Upper lobe of right lung (tissue), 1 donor: ENCODE measurements at regions not wholly inside any gene's neighbourhood (a gene's known extent, or its start where the extent isn't known, plus 50 kb on each side); places are given as distances from the start of the nearest gene placed in this dataset.

Experiments used
- ATAC-seq: fragments of 200-7000 bp; cut with Tn5 transposase; one replicate; pipeline ENCODE4 v1.9.1; 2020; ENCODE audit warnings: mild to moderate bottlenecking, moderate library complexity
- DNase-seq: peaks from one replicate; pipeline ENCODE4 v3.0.0-alpha.2; 2020
- H3K27ac ChIP-seq: fragments of 200-600 bp; one replicate; pipeline ENCODE4 v1.8.0; 2022
- H3K27me3 ChIP-seq: fragments of 200-600 bp; one replicate; pipeline ENCODE4 v1.8.0; 2022; ENCODE audit warnings: mild to moderate bottlenecking
- H3K36me3 ChIP-seq: fragments of 200-600 bp; one replicate; pipeline ENCODE4 v1.8.0; 2022
- H3K4me1 ChIP-seq: fragments of 200-600 bp; one replicate; pipeline ENCODE4 v1.8.0; 2022
- H3K4me3 ChIP-seq: fragments of 200-600 bp; one replicate; pipeline ENCODE4 v1.8.0; 2022; ENCODE audit warnings: mild to moderate bottlenecking
- H3K9me3 ChIP-seq: fragments of 200-600 bp; one replicate; pipeline ENCODE4 v1.8.0; 2022
- intact Hi-C: fragments of 100-400 bp; cut with DNase I; formaldehyde crosslinking; loops from one replicate; pipeline ENCODE4 v1.11.0; 2022
- TF ChIP-seq, protein P1 (sequence below): fragments of 200-600 bp; IDR thresholded peaks from one replicate; pipeline ENCODE4 v1.8.0; 2022; ENCODE audit warnings: antibody characterized with exemption
- donor health status: DM: no; HTN: yes; CAD: no; lungs with severe emphysema.

DNA sequence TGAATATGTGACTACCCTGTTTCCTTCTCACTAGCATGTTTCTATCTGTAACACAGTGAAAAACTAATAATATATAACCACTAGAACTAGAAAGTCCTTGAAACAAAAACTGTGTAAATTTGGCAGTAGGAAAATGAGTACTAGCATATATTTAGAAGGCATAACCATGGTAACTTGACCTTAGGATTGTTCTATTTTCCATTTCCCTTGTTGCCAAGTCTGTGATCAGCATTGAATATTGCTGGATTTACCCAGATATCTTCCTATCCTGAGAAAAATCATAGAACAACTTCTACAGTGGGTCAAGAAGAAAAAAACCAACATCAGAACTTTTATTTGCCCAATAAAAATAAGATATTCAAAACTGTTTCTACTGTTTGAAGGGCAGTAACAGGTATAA, 563.9 kb upstream of the NRXN1 start:
- ATAC-seq (no peak), DNase-seq (no peak)
- Histone ChIP-seq H3K9me3 (no peaks in the 10 kb centered on the region), H3K27me3 (no peaks in the 10 kb centered on the region), H3K4me1 (no peaks in the 10 kb centered on the region), H3K27ac (no peak overlapping the region), H3K36me3 (no peaks in the 10 kb centered on the region), H3K4me3 (no peak overlapping the region)
- TF ChIP-seq, protein P1, sequence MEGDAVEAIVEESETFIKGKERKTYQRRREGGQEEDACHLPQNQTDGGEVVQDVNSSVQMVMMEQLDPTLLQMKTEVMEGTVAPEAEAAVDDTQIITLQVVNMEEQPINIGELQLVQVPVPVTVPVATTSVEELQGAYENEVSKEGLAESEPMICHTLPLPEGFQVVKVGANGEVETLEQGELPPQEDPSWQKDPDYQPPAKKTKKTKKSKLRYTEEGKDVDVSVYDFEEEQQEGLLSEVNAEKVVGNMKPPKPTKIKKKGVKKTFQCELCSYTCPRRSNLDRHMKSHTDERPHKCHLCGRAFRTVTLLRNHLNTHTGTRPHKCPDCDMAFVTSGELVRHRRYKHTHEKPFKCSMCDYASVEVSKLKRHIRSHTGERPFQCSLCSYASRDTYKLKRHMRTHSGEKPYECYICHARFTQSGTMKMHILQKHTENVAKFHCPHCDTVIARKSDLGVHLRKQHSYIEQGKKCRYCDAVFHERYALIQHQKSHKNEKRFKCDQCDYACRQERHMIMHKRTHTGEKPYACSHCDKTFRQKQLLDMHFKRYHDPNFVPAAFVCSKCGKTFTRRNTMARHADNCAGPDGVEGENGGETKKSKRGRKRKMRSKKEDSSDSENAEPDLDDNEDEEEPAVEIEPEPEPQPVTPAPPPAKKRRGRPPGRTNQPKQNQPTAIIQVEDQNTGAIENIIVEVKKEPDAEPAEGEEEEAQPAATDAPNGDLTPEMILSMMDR: no peak
- intact Hi-C loops: no loop called here

DNA sequence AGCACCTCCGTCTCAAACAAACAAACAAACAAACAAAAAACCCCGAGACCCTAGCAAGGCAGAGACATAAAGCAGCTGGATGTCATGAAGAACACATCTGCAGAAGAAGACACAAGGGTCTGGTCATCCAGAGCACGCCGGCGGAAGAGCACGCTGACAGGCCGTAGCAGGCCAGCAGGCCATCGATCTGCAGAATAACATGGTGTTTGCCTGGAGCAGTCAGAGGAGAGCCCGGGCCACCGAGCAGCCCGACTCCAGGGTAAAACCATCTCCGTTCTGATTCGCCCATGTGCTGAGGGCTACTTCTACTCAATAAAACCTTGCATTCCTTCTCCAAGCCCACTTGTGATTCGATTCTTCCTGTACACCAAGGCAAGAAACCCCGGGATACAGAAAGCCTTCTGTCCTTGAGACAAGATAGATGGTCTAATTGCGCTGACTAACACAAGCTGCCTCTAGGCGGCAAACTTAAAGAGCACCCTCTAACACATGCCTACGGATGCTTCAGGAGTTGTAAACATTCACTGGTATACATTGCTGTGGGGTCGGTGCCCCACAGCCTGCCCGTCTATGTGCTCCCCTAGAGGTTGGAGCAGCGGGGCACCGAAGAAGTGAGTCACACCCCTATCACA, 549.8 kb upstream of the NRXN1 start:
- DNase-seq (no peak), ATAC-seq (peak; percentile 25)
- TF ChIP-seq, protein P1: no peak
- Histone ChIP-seq H3K9me3 (no peaks in the 10 kb centered on the region), H3K27me3 (no peaks in the 10 kb centered on the region), H3K27ac (no peak overlapping the region), H3K4me1 (no peaks in the 10 kb centered on the region), H3K4me3 (no peak overlapping the region), H3K36me3 (no peaks in the 10 kb centered on the region)
- intact Hi-C loops: no loop called here

DNA sequence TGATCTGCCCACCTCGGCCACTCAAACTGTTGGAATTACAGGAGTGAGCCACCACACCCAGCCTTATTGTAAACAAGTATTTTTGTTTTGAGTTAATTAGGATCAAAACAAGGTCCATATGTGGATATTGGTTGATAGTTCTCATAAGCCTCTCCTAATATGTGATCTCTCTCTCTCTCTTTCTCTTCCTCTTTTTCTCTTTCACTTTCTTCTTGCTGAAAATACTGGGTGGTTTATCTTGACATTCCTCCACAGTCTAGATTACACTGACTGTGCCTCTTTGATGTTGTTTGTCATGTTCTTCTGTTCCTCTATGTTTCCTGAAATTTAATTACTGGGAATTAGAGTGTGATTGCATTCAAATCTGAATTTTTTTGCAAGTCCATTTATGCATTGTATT, 547.5 kb upstream of the NRXN1 start:
- TF ChIP-seq, protein P1: no peak
- no peak for ATAC-seq
- no peaks in the 10 kb centered on the region for H3K36me3 ChIP-seq
- no peaks in the 10 kb centered on the region for H3K27me3 ChIP-seq
- H3K27ac ChIP-seq: no peak overlapping the region
- H3K4me3 ChIP-seq: no peak overlapping the region
- H3K9me3 ChIP-seq: no peaks in the 10 kb centered on the region
- no peaks in the 10 kb centered on the region for H3K4me1 ChIP-seq
- intact Hi-C loops: no loop called here
- no peak for DNase-seq

DNA sequence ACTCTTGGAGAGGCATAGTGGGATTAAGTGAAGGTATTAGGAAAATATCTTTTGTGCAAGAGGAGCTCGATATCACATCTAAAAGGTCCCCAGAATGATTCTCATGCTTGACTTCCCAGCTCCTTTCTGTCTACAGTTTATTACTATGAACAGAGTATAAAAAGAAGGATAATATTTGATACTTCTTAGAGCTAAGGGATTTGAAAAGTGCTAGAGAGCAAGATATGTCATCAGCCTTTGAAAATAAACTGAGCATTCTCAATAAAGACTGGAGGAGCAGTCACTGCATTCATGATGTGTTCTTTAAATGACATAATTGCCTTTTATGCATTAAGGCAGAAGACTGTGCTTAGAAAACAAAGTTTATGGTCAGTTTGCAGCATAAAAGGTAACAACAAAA, 543.2 kb upstream of the NRXN1 start:
- DNase-seq (no peak), ATAC-seq (no peak)
- no peaks in the 10 kb centered on the region for H3K27me3 ChIP-seq
- TF ChIP-seq, protein P1: no peak
- intact Hi-C loops: no loop called here
- H3K4me3 ChIP-seq: no peak overlapping the region
- no peak overlapping the region for H3K27ac ChIP-seq
- H3K9me3 ChIP-seq: no peaks in the 10 kb centered on the region
- H3K4me1 ChIP-seq: no peaks in the 10 kb centered on the region
- H3K36me3 ChIP-seq: no peaks in the 10 kb centered on the region

DNA sequence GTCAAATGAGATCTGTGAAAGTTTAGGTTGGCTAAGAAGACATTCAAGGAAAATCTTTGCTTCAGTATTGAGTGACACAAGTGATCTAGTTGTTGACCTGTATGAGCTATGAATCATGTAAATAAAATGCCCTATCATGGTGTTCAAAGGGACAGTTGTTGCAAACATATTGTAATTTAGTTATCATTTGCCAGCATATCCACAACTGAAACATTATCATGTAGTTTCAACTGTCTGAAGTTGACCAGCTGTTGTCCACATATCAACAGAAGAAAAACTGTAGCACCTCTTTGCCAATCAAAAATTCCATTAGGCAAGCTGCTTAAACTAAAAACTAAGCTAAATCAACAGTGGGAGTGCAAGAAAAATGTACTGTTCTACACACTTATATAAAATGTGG, 527.1 kb upstream of the NRXN1 start:
- TF ChIP-seq, protein P1: no peak
- H3K27me3 ChIP-seq: no peaks in the 10 kb centered on the region
- H3K36me3 ChIP-seq: no peaks in the 10 kb centered on the region
- H3K4me3 ChIP-seq: no peak overlapping the region
- no peaks in the 10 kb centered on the region for H3K4me1 ChIP-seq
- ATAC-seq (no peak), DNase-seq (no peak)
- intact Hi-C loops: no loop called here
- no peaks in the 10 kb centered on the region for H3K9me3 ChIP-seq
- no peak overlapping the region for H3K27ac ChIP-seq

DNA sequence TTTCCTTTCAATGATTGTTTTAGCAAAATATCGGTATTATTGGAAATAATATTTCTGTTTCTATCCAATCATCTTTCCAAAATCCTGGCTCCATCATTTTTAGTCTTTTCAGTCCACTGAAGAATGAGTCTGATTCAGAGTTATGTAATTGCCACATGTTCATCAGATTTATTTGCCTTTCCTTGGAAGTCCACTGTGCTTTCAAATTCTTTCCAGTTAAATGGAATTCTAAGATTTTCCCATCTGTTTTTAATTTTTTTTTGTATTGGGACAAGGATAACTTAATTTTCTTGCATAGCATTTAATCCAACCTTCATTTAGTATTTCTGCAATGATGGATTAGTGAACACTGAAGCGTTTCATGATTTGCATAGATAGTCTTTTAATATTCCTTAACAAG, 521.5 kb upstream of the NRXN1 start:
- Histone ChIP-seq H3K4me1 (no peaks in the 10 kb centered on the region), H3K27me3 (no peaks in the 10 kb centered on the region), H3K4me3 (no peak overlapping the region), H3K9me3 (no peaks in the 10 kb centered on the region), H3K36me3 (no peaks in the 10 kb centered on the region), H3K27ac (no peak overlapping the region)
- intact Hi-C loops: no loop called here
- ATAC-seq (no peak), DNase-seq (no peak)
- TF ChIP-seq, protein P1: no peak
